SK-N-SH treated with all-trans-retinoic acid at 6 μM for 48 hours (cell line): ENCODE measurements at regions not wholly inside any gene's neighbourhood (a gene's known extent, or its start where the extent isn't known, plus 50 kb on each side); places are given as distances from the start of the nearest gene placed in this dataset.

Source experiments
- BACH2 ChIP-seq: fragments of 250-450 bp; sonication (Bioruptor Pico); IDR thresholded peaks from 2 replicates; pipeline ENCODE4 v1.9.0; 2021; ENCODE audit warnings: mild to moderate bottlenecking, borderline replicate concordance
- OSR1 ChIP-seq: fragments of 250-450 bp; sonication (Bioruptor Pico); IDR thresholded peaks from 2 replicates; pipeline ENCODE4 v1.8.0; 2022; ENCODE audit warnings: moderate library complexity, mild to moderate bottlenecking, inconsistent platforms
- PATZ1 ChIP-seq: fragments of 250-450 bp; sonication (Bioruptor Pico); IDR thresholded peaks from 2 replicates; pipeline ENCODE4 v1.8.0; 2020; ENCODE audit warnings: mild to moderate bottlenecking, moderate library complexity, borderline replicate concordance
- ZNF565 ChIP-seq: fragments of 450-650 bp; formaldehyde crosslinking; conservative IDR thresholded peaks from 2 replicates; pipeline ENCODE4 v1.5.0; 2020; ENCODE audit warnings: low read depth, mild to moderate bottlenecking, moderate library complexity

GRCh38 chr12:58766513-58766870, 153.8 kb downstream of the LRIG3 start:
- TF ChIP-seq PATZ1 (CRISPR knock-in tag) (no peak), OSR1 (CRISPR knock-in tag) (no peak), BACH2 (CRISPR knock-in tag) (no peak), ZNF565 (CRISPR knock-in tag) (no peak)
